ENCODE measurements at regions not wholly inside any gene's neighbourhood (a gene's known extent, or its start where the extent isn't known, plus 50 kb on each side); places are given as distances from the start of the nearest gene placed in this dataset.

DNA sequence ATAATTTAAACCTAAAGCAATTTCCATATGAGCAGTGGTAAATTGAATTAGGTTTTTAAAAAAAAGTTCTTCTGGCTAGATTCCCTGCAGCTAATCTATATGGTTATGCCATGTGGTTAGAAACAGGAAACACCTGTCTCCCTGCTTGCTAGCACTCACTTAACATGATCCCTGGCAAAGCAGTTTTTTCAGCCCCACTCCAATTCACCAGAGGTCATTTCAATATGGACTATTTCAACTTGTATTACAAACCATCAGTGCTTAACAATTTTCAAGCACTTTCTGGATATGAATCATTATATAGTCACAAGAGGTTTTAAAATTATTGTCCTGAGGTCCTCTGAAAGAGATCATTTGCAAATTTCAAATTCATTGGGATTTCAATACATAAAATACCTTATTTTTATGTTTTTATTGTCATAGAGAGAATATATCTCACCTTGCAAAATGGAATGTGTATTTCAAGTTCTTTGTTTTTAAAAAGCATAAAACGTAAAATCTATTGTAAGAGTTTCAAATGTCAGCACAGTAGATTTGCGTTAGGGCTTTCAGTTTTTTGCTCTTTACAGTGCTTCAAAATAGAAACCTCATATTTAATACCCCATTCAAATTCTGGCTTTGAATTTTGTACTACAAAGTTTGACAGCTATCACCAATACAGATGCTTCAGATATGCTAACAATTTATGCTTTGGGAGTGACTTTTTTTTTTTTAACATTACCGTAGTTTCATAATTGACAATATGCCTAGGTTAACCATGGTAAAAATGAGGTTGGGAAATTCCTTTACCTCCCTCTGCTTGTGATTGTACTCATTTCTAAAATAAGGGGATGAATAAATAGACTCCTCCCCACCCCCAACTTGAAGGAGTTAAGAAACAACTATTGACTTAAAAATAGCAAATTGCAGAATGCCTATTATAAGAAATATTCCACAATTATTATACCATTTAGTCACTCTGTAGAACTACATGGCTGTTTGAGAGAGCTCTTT, 117.5 kb upstream of the HGF start:
- peak; percentile 51 for DNase-seq (ENCODE audit: low read depth, low spot score)
- H3K9me3 ChIP-seq (ENCODE audit: low read depth, low read length): no peaks in the 10 kb centered on the region
- H3K36me3 ChIP-seq (ENCODE audit: insufficient read depth, low read length): no peaks in the 10 kb centered on the region
- H3K27ac ChIP-seq: no peak overlapping the region
- no peak overlapping the region for H3K4me3 ChIP-seq
- TF ChIP-seq FOXP2 (optimal IDR thresholded peaks at IDR 0.05; ENCODE audit: control extremely low read depth, extremely low read length, insufficient read depth): no peak
- TF ChIP-seq EZH2 (IDR thresholded peaks at IDR 0.05): no peak
- no peak; the same call in 1 of the 2 replicates for TF ChIP-seq POLR2AphosphoS5 (IDR thresholded peaks at IDR 0.05; ENCODE audit: borderline replicate concordance, low read depth, low read length)
- H3K9ac ChIP-seq (ENCODE audit: insufficient read length): no peak overlapping the region

DNA sequence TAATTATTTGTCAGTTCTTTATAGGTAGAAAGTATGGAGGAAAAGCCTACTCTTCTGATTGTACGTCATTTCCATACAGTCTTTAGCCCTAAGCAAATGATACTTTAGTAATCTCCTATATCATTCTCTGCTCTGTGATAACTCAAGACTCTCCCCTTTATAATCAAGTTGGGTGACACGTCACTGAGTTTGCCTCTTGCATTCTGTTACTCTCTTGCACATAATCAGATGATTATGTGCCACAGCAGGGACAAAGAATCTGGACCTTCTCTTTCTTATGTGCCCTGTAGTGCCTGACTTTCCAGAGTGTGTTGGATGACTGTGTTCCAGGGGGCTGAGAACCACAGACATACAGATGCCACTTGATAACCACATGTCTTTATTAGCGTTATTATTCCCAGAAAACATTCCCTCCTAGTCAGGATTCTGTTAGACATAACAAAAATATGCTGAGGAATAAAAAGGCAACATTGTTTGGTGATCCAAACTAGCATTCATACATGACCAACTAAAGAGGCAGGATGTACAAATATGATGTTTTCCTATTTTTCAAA, 116.4 kb upstream of the HGF start:
- no peak overlapping the region for H3K27ac ChIP-seq
- TF ChIP-seq EZH2 (IDR thresholded peaks at IDR 0.05): no peak
- TF ChIP-seq POLR2AphosphoS5 (IDR thresholded peaks at IDR 0.05; ENCODE audit: borderline replicate concordance, low read depth, low read length): no peak
- TF ChIP-seq FOXP2 (optimal IDR thresholded peaks at IDR 0.05; ENCODE audit: control extremely low read depth, extremely low read length, insufficient read depth): no peak
- DNase-seq (ENCODE audit: low read depth, low spot score): no peak
- H3K4me3 ChIP-seq: no peak overlapping the region
- H3K36me3 ChIP-seq (ENCODE audit: insufficient read depth, low read length): no peaks in the 10 kb centered on the region
- H3K9me3 ChIP-seq (ENCODE audit: low read depth, low read length): no peaks in the 10 kb centered on the region
- H3K9ac ChIP-seq (ENCODE audit: insufficient read length): no peak overlapping the region

DNA sequence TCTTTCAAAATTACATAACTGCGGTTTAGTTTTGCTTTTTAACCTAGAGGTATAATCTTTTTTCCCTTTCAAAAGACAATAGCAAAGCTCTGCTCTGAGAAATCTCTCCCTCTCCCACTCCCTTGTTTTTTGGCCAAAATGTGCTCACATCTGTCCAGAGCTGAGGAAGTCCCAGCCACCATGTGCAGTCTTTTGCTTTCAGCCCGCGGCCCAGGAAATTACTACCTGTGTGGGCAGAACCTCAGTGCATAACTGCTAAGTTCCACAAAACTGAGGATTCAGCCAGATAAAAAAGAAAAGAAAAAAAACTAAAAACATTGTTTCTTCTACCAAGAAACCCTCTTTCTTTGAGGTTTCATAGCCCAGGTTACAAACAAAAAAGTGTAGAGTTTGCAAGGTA, 115.0 kb upstream of the HGF start:
- no peak overlapping the region for H3K9ac ChIP-seq (ENCODE audit: insufficient read length)
- no peak for DNase-seq (ENCODE audit: low read depth, low spot score)
- H3K27ac ChIP-seq: no peak overlapping the region
- no peaks in the 10 kb centered on the region for H3K9me3 ChIP-seq (ENCODE audit: low read depth, low read length)
- TF ChIP-seq FOXP2 (optimal IDR thresholded peaks at IDR 0.05; ENCODE audit: control extremely low read depth, extremely low read length, insufficient read depth) (no peak), POLR2AphosphoS5 (IDR thresholded peaks at IDR 0.05; ENCODE audit: borderline replicate concordance, low read depth, low read length) (no peak), EZH2 (IDR thresholded peaks at IDR 0.05) (no peak)
- H3K36me3 ChIP-seq (ENCODE audit: insufficient read depth, low read length): no peaks in the 10 kb centered on the region
- no peak overlapping the region for H3K4me3 ChIP-seq

DNA sequence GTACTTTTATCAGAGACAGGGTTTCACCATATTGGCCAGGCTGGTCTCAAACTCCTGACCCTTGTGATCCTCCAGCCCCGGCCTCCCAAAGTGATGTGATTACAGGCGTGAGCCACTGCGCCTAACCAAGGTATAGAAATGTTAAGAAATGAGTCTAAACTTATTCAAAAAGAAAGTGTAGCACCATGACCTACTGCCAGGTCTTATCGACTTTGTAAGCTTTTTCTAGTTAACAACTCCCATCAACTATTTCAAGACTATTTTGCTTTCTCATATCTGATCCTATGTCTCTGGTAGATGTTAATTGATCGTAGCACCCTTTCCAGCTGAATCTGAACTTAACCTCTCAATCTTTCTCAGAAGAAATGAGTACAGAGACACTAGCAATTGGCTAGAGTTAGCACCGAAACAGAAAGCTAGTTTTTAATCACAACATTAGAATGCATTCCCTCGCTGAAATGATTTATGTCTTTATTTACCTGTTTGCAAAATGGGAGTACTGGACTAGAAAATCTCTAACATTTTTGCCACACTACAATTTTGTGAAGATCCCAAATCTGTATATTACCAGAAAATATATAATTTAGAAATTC, 114.0 kb upstream of the HGF start:
- Histone ChIP-seq H3K4me3 (no peak overlapping the region), H3K9me3 (ENCODE audit: low read depth, low read length) (no peaks in the 10 kb centered on the region), H3K27ac (no peak overlapping the region), H3K36me3 (ENCODE audit: insufficient read depth, low read length) (no peaks in the 10 kb centered on the region), H3K9ac (ENCODE audit: insufficient read length) (no peak overlapping the region)
- DNase-seq (ENCODE audit: low read depth, low spot score): no peak
- TF ChIP-seq FOXP2 (optimal IDR thresholded peaks at IDR 0.05; ENCODE audit: control extremely low read depth, extremely low read length, insufficient read depth): no peak

DNA sequence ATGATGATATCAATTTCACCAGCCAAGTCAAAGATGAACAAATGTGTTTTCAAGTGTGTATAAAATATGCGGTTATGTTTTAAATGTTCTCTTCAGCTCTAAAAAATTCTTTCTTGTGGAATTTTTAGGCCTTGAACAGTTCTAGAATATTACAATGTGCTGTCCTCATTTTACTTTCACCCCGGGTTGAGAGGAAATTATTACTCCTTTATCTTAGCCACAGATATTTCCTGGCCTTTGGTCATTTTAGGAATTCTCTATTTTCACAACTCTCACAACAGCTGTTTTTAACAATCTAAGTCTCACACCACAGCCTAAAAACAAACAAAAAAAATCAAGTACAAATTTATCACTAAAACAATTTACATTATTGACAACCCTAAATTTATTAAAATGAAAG, 112.2 kb upstream of the HGF start:
- no peak overlapping the region; the same call in 1 of the 2 replicates for H3K27ac ChIP-seq
- H3K4me3 ChIP-seq: no peak overlapping the region
- no peak for DNase-seq (ENCODE audit: low read depth, low spot score)
- H3K36me3 ChIP-seq (ENCODE audit: insufficient read depth, low read length): no peaks in the 10 kb centered on the region
- no peak for TF ChIP-seq FOXP2 (optimal IDR thresholded peaks at IDR 0.05; ENCODE audit: control extremely low read depth, extremely low read length, insufficient read depth)
- no peak for TF ChIP-seq POLR2AphosphoS5 (IDR thresholded peaks at IDR 0.05; ENCODE audit: borderline replicate concordance, low read depth, low read length)
- no peak for TF ChIP-seq EZH2 (IDR thresholded peaks at IDR 0.05)
- H3K9me3 ChIP-seq (ENCODE audit: low read depth, low read length): no peaks in the 10 kb centered on the region
- H3K9ac ChIP-seq (ENCODE audit: insufficient read length): no peak overlapping the region

DNA sequence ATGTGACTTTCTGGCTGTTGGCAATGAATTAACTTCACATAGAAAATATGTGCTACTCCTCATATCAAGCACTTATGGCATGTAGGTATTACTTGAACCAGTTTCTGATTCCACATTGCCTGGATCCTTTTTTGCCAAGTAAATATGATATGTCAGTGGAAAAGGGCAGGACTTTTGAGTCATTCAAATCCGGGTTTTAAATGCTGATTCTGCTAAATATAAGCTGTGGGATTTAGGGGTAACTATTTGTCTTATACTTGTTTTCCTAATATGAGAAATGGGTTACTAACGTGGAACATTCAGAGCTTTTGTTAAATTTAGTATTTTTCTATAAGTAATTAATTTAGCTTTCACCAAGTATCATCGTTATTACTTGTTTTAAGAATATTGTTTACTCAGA, 108.0 kb upstream of the HGF start:
- no peak for DNase-seq (ENCODE audit: low read depth, low spot score)
- no peak overlapping the region for H3K9ac ChIP-seq (ENCODE audit: insufficient read length)
- TF ChIP-seq EZH2 (IDR thresholded peaks at IDR 0.05) (no peak), FOXP2 (optimal IDR thresholded peaks at IDR 0.05; ENCODE audit: control extremely low read depth, extremely low read length, insufficient read depth) (no peak), POLR2AphosphoS5 (IDR thresholded peaks at IDR 0.05; ENCODE audit: borderline replicate concordance, low read depth, low read length) (no peak)

DNA sequence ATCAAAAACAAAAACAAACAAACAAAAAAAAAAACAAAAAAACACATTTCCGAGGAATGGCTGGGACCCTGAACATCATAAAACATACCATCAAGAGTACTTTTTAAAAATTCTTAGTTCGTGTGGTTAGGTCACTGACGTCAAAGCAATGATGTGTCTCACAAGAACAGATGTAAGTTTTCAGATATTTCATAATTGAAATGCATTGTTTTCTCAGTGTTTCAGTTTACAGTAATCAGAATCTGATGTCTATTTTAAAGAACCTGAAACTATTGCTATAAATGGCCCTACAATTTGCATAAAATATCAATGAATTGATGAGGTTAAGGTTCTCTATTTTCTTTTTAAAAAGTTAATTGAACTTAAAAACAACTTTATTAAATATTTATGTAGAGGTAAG, 103.7 kb upstream of the HGF start:
- no peak overlapping the region for H3K27ac ChIP-seq
- H3K36me3 ChIP-seq (ENCODE audit: insufficient read depth, low read length): no peaks in the 10 kb centered on the region
- no peaks in the 10 kb centered on the region for H3K9me3 ChIP-seq (ENCODE audit: low read depth, low read length)
- no peak overlapping the region for H3K4me3 ChIP-seq
- H3K9ac ChIP-seq (ENCODE audit: insufficient read length): no peak overlapping the region
- no peak for TF ChIP-seq EZH2 (IDR thresholded peaks at IDR 0.05)
- TF ChIP-seq POLR2AphosphoS5 (IDR thresholded peaks at IDR 0.05; ENCODE audit: borderline replicate concordance, low read depth, low read length): no peak
- TF ChIP-seq FOXP2 (optimal IDR thresholded peaks at IDR 0.05; ENCODE audit: control extremely low read depth, extremely low read length, insufficient read depth): no peak
- no peak for DNase-seq (ENCODE audit: low read depth, low spot score)

More for the DNA sequence above, 108.0 kb upstream of the HGF start:
- no peaks in the 10 kb centered on the region for H3K9me3 ChIP-seq (ENCODE audit: low read depth, low read length)
- no peaks in the 10 kb centered on the region for H3K36me3 ChIP-seq (ENCODE audit: insufficient read depth, low read length)
- no peak overlapping the region for H3K27ac ChIP-seq
- no peak overlapping the region for H3K4me3 ChIP-seq

DNA sequence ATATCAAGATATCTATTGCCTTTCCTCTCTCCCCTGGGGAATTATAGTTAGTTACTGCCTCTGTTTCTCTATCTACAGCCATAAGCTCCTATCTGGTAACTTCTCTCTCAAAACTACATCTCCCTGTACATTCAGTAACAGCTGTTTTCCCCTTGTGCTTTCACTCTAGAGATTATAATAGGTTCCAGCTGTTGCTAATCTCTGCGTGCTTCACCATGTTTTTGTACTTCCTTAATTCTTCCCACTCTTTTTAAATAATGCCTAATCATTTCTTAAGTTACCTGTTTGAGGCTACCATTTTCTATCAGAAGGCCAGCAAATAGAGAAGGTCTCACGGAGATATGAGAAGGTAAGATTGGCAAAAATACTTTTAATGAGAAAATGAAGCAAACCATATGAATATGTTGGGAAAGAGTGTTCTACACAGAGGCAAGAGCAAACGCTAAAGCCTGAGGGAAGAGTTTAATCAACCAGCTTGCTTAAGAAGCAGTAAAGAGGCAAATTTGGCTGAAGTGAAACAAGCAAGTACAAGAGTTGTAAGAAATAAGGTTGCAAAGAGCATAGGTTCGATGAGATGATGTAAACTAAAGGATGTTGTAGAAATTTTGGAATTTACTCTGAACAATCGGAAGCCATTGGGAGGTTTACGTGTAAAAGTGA, 101.9 kb upstream of the HGF start:
- DNase-seq (ENCODE audit: low read depth, low spot score): peak; percentile 35
- peak overlapping the region; percentile 87 for H3K27ac ChIP-seq
- H3K4me3 ChIP-seq: 0 out of 2 replicates have a peak overlapping the region, but pooled peaks have one; percentile 17
- H3K9me3 ChIP-seq (ENCODE audit: low read depth, low read length): no peaks in the 10 kb centered on the region
- TF ChIP-seq EZH2 (IDR thresholded peaks at IDR 0.05) (no peak), FOXP2 (optimal IDR thresholded peaks at IDR 0.05; ENCODE audit: control extremely low read depth, extremely low read length, insufficient read depth) (no peak), POLR2AphosphoS5 (IDR thresholded peaks at IDR 0.05; ENCODE audit: borderline replicate concordance, low read depth, low read length) (no peak)
- no peaks in the 10 kb centered on the region for H3K36me3 ChIP-seq (ENCODE audit: insufficient read depth, low read length)
- no peak overlapping the region for H3K9ac ChIP-seq (ENCODE audit: insufficient read length)

All from SK-N-MC (cell line).